ENCODE measurements at regions not wholly inside any gene's neighbourhood (a gene's known extent, or its start where the extent isn't known, plus 50 kb on each side); places are given as distances from the start of the nearest gene placed in this dataset.

- H3K27ac ChIP-seq (ENCODE audit: insufficient read depth, low read depth, low read length, poor library complexity, severe bottlenecking), result no peak overlapping the region
- WGBS, 2 experiments, result 93 to 94% methylated on average over 12 of the region's 12 CpGs
Measured at GRCh38 chr13:23992781-23993679, 95.7 kb upstream of the C1QTNF9B start.

GRCh38 chr13:23993680-23993985 lies 96.3 kb upstream of the C1QTNF9B start:
- WGBS, 2 experiments, result 87 to 91% methylated on average over 1 of the region's 1 CpG
- no peaks in the 10 kb centered on the region for H3K36me3 ChIP-seq (ENCODE audit: control insufficient read depth, insufficient read depth, low read length)
- no peak overlapping the region for H3K4me3 ChIP-seq (ENCODE audit: insufficient read depth, low read depth, low read length)
- no peaks in the 10 kb centered on the region for H3K9me3 ChIP-seq (ENCODE audit: control insufficient read depth, low read length)
- H3K27me3 ChIP-seq (ENCODE audit: control insufficient read depth, insufficient read depth, low read length, poor library complexity, severe bottlenecking), result no peaks in the 10 kb centered on the region
- H3K4me1 ChIP-seq (ENCODE audit: control insufficient read depth, insufficient read depth, low read length), result no peaks in the 10 kb centered on the region
- H3K27ac ChIP-seq (ENCODE audit: insufficient read depth, low read depth, low read length, poor library complexity, severe bottlenecking), result no peak overlapping the region

More at GRCh38 chr13:23992781-23993679, 95.7 kb upstream of the C1QTNF9B start:
- H3K27me3 ChIP-seq (ENCODE audit: control insufficient read depth, insufficient read depth, low read length, poor library complexity, severe bottlenecking), result no peaks in the 10 kb centered on the region
- no peak overlapping the region for H3K4me3 ChIP-seq (ENCODE audit: insufficient read depth, low read depth, low read length)
- H3K4me1 ChIP-seq (ENCODE audit: control insufficient read depth, insufficient read depth, low read length), result no peaks in the 10 kb centered on the region
- no peaks in the 10 kb centered on the region for H3K36me3 ChIP-seq (ENCODE audit: control insufficient read depth, insufficient read depth, low read length)
- H3K9me3 ChIP-seq (ENCODE audit: control insufficient read depth, low read length), result no peaks in the 10 kb centered on the region

- H3K36me3 ChIP-seq (ENCODE audit: control insufficient read depth, insufficient read depth, low read length), result no peaks in the 10 kb centered on the region
- no peak overlapping the region for H3K4me3 ChIP-seq (ENCODE audit: insufficient read depth, low read depth, low read length)
- H3K4me1 ChIP-seq (ENCODE audit: control insufficient read depth, insufficient read depth, low read length), result no peaks in the 10 kb centered on the region
- no peaks in the 10 kb centered on the region for H3K27me3 ChIP-seq (ENCODE audit: control insufficient read depth, insufficient read depth, low read length, poor library complexity, severe bottlenecking)
- H3K27ac ChIP-seq (ENCODE audit: insufficient read depth, low read depth, low read length, poor library complexity, severe bottlenecking), result no peak overlapping the region
- WGBS, 2 experiments, result 84 to 86% methylated on average over 6 of the region's 6 CpGs
- H3K9me3 ChIP-seq (ENCODE audit: control insufficient read depth, low read length), result no peaks in the 10 kb centered on the region
Measured at GRCh38 chr13:23995283-23996073, 98.2 kb upstream of the C1QTNF9B start.

GRCh38 chr13:23996456-23996855 lies 99.2 kb upstream of the C1QTNF9B start:
- 85 to 92% methylated on average over 2 of the region's 2 CpGs for WGBS, 2 experiments
- no peak overlapping the region for H3K4me3 ChIP-seq (ENCODE audit: insufficient read depth, low read depth, low read length)

GRCh38 chr13:23999424-23999823 lies 102.1 kb upstream of the C1QTNF9B start:
- Histone ChIP-seq H3K27me3 (ENCODE audit: control insufficient read depth, insufficient read depth, low read length, poor library complexity, severe bottlenecking) (no peaks in the 10 kb centered on the region), H3K36me3 (ENCODE audit: control insufficient read depth, insufficient read depth, low read length) (no peaks in the 10 kb centered on the region), H3K27ac (ENCODE audit: insufficient read depth, low read depth, low read length, poor library complexity, severe bottlenecking) (no peak overlapping the region), H3K4me1 (ENCODE audit: control insufficient read depth, insufficient read depth, low read length) (no peaks in the 10 kb centered on the region), H3K9me3 (ENCODE audit: control insufficient read depth, low read length) (no peaks in the 10 kb centered on the region), H3K4me3 (ENCODE audit: insufficient read depth, low read depth, low read length) (no peak overlapping the region)

More at GRCh38 chr13:23996456-23996855, 99.2 kb upstream of the C1QTNF9B start:
- no peak overlapping the region for H3K27ac ChIP-seq (ENCODE audit: insufficient read depth, low read depth, low read length, poor library complexity, severe bottlenecking)
- H3K36me3 ChIP-seq (ENCODE audit: control insufficient read depth, insufficient read depth, low read length), result no peaks in the 10 kb centered on the region
- H3K27me3 ChIP-seq (ENCODE audit: control insufficient read depth, insufficient read depth, low read length, poor library complexity, severe bottlenecking), result no peaks in the 10 kb centered on the region
- H3K4me1 ChIP-seq (ENCODE audit: control insufficient read depth, insufficient read depth, low read length), result no peaks in the 10 kb centered on the region
- H3K9me3 ChIP-seq (ENCODE audit: control insufficient read depth, low read length), result no peaks in the 10 kb centered on the region

GRCh38 chr13:24002206-24002815 lies 105.0 kb upstream of the C1QTNF9B start:
- 93 to 94% methylated on average over 16 of the region's 16 CpGs for WGBS, 2 experiments
- Histone ChIP-seq H3K36me3 (ENCODE audit: control insufficient read depth, insufficient read depth, low read length) (no peaks in the 10 kb centered on the region), H3K4me3 (ENCODE audit: insufficient read depth, low read depth, low read length) (no peak overlapping the region), H3K27me3 (ENCODE audit: control insufficient read depth, insufficient read depth, low read length, poor library complexity, severe bottlenecking) (no peaks in the 10 kb centered on the region), H3K9me3 (ENCODE audit: control insufficient read depth, low read length) (no peaks in the 10 kb centered on the region), H3K4me1 (ENCODE audit: control insufficient read depth, insufficient read depth, low read length) (peaks cover 7% of the 10 kb centered on the region), H3K27ac (ENCODE audit: insufficient read depth, low read depth, low read length, poor library complexity, severe bottlenecking) (no peak overlapping the region)

GRCh38 chr13:24004142-24004899 lies 107.0 kb upstream of the C1QTNF9B start:
- Histone ChIP-seq H3K4me1 (ENCODE audit: control insufficient read depth, insufficient read depth, low read length) (peaks cover 7% of the 10 kb centered on the region), H3K9me3 (ENCODE audit: control insufficient read depth, low read length) (no peaks in the 10 kb centered on the region), H3K27ac (ENCODE audit: insufficient read depth, low read depth, low read length, poor library complexity, severe bottlenecking) (no peak overlapping the region), H3K4me3 (ENCODE audit: insufficient read depth, low read depth, low read length) (no peak overlapping the region), H3K27me3 (ENCODE audit: control insufficient read depth, insufficient read depth, low read length, poor library complexity, severe bottlenecking) (no peaks in the 10 kb centered on the region), H3K36me3 (ENCODE audit: control insufficient read depth, insufficient read depth, low read length) (no peaks in the 10 kb centered on the region)
- 91 to 93% methylated on average over 11 to 12 of the region's 12 CpGs for WGBS, 2 experiments

- Histone ChIP-seq H3K9me3 (ENCODE audit: control insufficient read depth, low read length) (no peaks in the 10 kb centered on the region), H3K4me3 (ENCODE audit: insufficient read depth, low read depth, low read length) (no peak overlapping the region), H3K27ac (ENCODE audit: insufficient read depth, low read depth, low read length, poor library complexity, severe bottlenecking) (no peak overlapping the region), H3K27me3 (ENCODE audit: control insufficient read depth, insufficient read depth, low read length, poor library complexity, severe bottlenecking) (no peaks in the 10 kb centered on the region), H3K36me3 (ENCODE audit: control insufficient read depth, insufficient read depth, low read length) (no peaks in the 10 kb centered on the region), H3K4me1 (ENCODE audit: control insufficient read depth, insufficient read depth, low read length) (peaks cover 7% of the 10 kb centered on the region)
- WGBS, 2 experiments, result 71 to 74% methylated on average over 3 of the region's 3 CpGs
Measured at GRCh38 chr13:24004971-24005370, 107.7 kb upstream of the C1QTNF9B start.

GRCh38 chr13:24005755-24006281 lies 108.5 kb upstream of the C1QTNF9B start:
- H3K4me3 ChIP-seq (ENCODE audit: insufficient read depth, low read depth, low read length), result no peak overlapping the region
- 78 to 87% methylated on average over 4 of the region's 4 CpGs for WGBS, 2 experiments
- H3K9me3 ChIP-seq (ENCODE audit: control insufficient read depth, low read length), result no peaks in the 10 kb centered on the region
- no peaks in the 10 kb centered on the region for H3K36me3 ChIP-seq (ENCODE audit: control insufficient read depth, insufficient read depth, low read length)
- peaks cover 7% of the 10 kb centered on the region for H3K4me1 ChIP-seq (ENCODE audit: control insufficient read depth, insufficient read depth, low read length)
- no peaks in the 10 kb centered on the region for H3K27me3 ChIP-seq (ENCODE audit: control insufficient read depth, insufficient read depth, low read length, poor library complexity, severe bottlenecking)
- no peak overlapping the region for H3K27ac ChIP-seq (ENCODE audit: insufficient read depth, low read depth, low read length, poor library complexity, severe bottlenecking)
